ENCODE measurements at regions not wholly inside any gene's neighbourhood (a gene's known extent, or its start where the extent isn't known, plus 50 kb on each side); places are given as distances from the start of the nearest gene placed in this dataset.

GRCh38 chr7:4430227-4430626 lies 251.9 kb upstream of the FOXK1 start:
- Histone ChIP-seq H3K27ac (ENCODE audit: low read length) (no peak overlapping the region), H3K79me2 (replicated peaks; ENCODE audit: insufficient read depth, low read length) (no peaks in the 10 kb centered on the region), H3F3A (ENCODE audit: insufficient read depth, low read length, poor library complexity, severe bottlenecking) (no peaks in the 10 kb centered on the region), H3K9ac (ENCODE audit: low read length) (no peak overlapping the region), H3K4me2 (ENCODE audit: low read length) (no peak overlapping the region), H2AFZ (ENCODE audit: low read depth, low read length) (no peak overlapping the region), H3K4me3 (ENCODE audit: low read length) (no peak overlapping the region), H3K36me3 (ENCODE audit: insufficient read depth, low read length) (no peaks in the 10 kb centered on the region), H3K27me3 (ENCODE audit: insufficient read depth, low read depth, low read length) (no peaks in the 10 kb centered on the region), H4K20me1 (ENCODE audit: insufficient read depth) (no peaks in the 10 kb centered on the region), H3K9me2 (ENCODE audit: insufficient read depth, low read length) (no peaks in the 10 kb centered on the region), H3K9me3 (ENCODE audit: low read length) (no peaks in the 10 kb centered on the region)
- no peak for TF ChIP-seq RAD21 (conservative IDR thresholded peaks at IDR 0.05)
- TF ChIP-seq MXI1 (conservative IDR thresholded peaks at IDR 0.05; ENCODE audit: poor library complexity, severe bottlenecking): no peak
- TF ChIP-seq TAF1 (IDR thresholded peaks at IDR 0.05; ENCODE audit: low read depth): no peak
- TF ChIP-seq POLR2AphosphoS5 (IDR thresholded peaks at IDR 0.05): no peak
- no peak for TF ChIP-seq EZH2 (IDR thresholded peaks at IDR 0.05; ENCODE audit: borderline replicate concordance, insufficient read depth, low read length, poor library complexity, severe bottlenecking)
- TF ChIP-seq, protein P1, sequence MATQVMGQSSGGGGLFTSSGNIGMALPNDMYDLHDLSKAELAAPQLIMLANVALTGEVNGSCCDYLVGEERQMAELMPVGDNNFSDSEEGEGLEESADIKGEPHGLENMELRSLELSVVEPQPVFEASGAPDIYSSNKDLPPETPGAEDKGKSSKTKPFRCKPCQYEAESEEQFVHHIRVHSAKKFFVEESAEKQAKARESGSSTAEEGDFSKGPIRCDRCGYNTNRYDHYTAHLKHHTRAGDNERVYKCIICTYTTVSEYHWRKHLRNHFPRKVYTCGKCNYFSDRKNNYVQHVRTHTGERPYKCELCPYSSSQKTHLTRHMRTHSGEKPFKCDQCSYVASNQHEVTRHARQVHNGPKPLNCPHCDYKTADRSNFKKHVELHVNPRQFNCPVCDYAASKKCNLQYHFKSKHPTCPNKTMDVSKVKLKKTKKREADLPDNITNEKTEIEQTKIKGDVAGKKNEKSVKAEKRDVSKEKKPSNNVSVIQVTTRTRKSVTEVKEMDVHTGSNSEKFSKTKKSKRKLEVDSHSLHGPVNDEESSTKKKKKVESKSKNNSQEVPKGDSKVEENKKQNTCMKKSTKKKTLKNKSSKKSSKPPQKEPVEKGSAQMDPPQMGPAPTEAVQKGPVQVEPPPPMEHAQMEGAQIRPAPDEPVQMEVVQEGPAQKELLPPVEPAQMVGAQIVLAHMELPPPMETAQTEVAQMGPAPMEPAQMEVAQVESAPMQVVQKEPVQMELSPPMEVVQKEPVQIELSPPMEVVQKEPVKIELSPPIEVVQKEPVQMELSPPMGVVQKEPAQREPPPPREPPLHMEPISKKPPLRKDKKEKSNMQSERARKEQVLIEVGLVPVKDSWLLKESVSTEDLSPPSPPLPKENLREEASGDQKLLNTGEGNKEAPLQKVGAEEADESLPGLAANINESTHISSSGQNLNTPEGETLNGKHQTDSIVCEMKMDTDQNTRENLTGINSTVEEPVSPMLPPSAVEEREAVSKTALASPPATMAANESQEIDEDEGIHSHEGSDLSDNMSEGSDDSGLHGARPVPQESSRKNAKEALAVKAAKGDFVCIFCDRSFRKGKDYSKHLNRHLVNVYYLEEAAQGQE (IDR thresholded peaks at IDR 0.05; ENCODE audit: borderline replicate concordance): no peak
- TF ChIP-seq CTCF (IDR thresholded peaks at IDR 0.05; ENCODE audit: poor library complexity, severe bottlenecking): no peak
- TF ChIP-seq SMC3 (conservative IDR thresholded peaks at IDR 0.05; ENCODE audit: poor library complexity): no peak
- TF ChIP-seq EP300 (conservative IDR thresholded peaks at IDR 0.05; ENCODE audit: poor library complexity, severe bottlenecking): no peak

DNA sequence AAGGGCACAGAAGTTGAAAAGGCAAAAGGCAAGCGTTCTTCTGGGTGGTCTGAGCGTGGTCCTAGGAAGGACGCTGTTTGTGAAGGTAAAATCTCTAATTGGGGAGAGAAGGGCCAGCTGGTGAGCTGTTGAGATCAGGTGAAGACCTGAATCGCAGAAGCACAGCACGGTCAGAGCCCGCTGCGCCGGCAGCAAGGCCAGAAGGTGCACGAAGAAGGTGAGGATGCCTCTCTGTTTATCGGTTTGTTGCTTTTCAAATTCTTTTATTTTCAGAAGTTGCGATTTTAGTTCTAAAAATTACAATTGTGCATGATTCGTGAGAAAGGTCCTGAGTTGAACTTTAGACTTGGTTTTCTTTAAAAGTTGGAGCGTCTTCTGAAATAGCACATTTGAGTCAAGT lies 247.8 kb upstream of the FOXK1 start:
- H2AFZ ChIP-seq (ENCODE audit: low read depth, low read length): no peak overlapping the region
- no peaks in the 10 kb centered on the region for H3K9me3 ChIP-seq (ENCODE audit: low read length)
- no peak overlapping the region for H3K4me3 ChIP-seq (ENCODE audit: low read length)
- no peak overlapping the region for H3K27ac ChIP-seq (ENCODE audit: low read length)
- no peaks in the 10 kb centered on the region for H3K27me3 ChIP-seq (ENCODE audit: insufficient read depth, low read depth, low read length)
- H3K9me2 ChIP-seq (ENCODE audit: insufficient read depth, low read length): no peaks in the 10 kb centered on the region
- H4K20me1 ChIP-seq (ENCODE audit: insufficient read depth): no peaks in the 10 kb centered on the region
- H3F3A ChIP-seq (ENCODE audit: insufficient read depth, low read length, poor library complexity, severe bottlenecking): no peaks in the 10 kb centered on the region
- no peaks in the 10 kb centered on the region for H3K79me2 ChIP-seq (replicated peaks; ENCODE audit: insufficient read depth, low read length)
- no peaks in the 10 kb centered on the region for H3K36me3 ChIP-seq (ENCODE audit: insufficient read depth, low read length)
- H3K9ac ChIP-seq (ENCODE audit: low read length): no peak overlapping the region
- no peak overlapping the region for H3K4me2 ChIP-seq (ENCODE audit: low read length)
- TF ChIP-seq SMC3 (conservative IDR thresholded peaks at IDR 0.05; ENCODE audit: poor library complexity) (no peak), EZH2 (IDR thresholded peaks at IDR 0.05; ENCODE audit: borderline replicate concordance, insufficient read depth, low read length, poor library complexity, severe bottlenecking) (no peak), POLR2AphosphoS5 (IDR thresholded peaks at IDR 0.05) (no peak), RAD21 (conservative IDR thresholded peaks at IDR 0.05) (no peak), TAF1 (IDR thresholded peaks at IDR 0.05; ENCODE audit: low read depth) (no peak), CTCF (IDR thresholded peaks at IDR 0.05; ENCODE audit: poor library complexity, severe bottlenecking) (no peak), EP300 (conservative IDR thresholded peaks at IDR 0.05; ENCODE audit: poor library complexity, severe bottlenecking) (no peak), MXI1 (conservative IDR thresholded peaks at IDR 0.05; ENCODE audit: poor library complexity, severe bottlenecking) (no peak)
- TF ChIP-seq, protein P1 (IDR thresholded peaks at IDR 0.05; ENCODE audit: borderline replicate concordance): no peak

Data from neural cell (in vitro differentiated cells).